Hippocampal formation (tissue), 2 donors: ENCODE measurements at regions not wholly inside any gene's neighbourhood (a gene's known extent, or its start where the extent isn't known, plus 50 kb on each side); places are given as distances from the start of the nearest gene placed in this dataset.
"Not testable (repeated sequence)": the region's sequence is repeated elsewhere in the genome, so short reads cannot be mapped to it uniquely, and the experiment has no call there.

Experiments
- DNase-seq, 2 donors: peaks; one replicate each; lab custom pipeline; 2025; lab: John Stamatoyannopoulos, UW

DNA sequence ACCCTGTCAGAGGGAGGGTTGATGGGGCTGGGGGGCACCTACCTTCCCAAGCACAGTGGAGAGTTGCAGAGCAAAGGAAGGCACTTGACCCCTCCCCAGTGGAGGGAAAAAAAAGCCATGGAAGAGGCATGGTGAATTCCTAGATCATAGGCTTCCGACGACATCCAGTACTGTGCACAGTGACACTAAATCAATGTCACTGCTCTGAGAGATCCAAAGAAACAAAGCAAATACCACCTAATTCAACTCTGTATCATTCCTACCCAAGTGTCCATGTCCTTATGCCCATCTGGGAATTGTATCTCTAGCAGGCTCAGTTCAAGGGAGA, 344.2 kb upstream of the NCAM1 start:
- no peak for DNase-seq

DNA sequence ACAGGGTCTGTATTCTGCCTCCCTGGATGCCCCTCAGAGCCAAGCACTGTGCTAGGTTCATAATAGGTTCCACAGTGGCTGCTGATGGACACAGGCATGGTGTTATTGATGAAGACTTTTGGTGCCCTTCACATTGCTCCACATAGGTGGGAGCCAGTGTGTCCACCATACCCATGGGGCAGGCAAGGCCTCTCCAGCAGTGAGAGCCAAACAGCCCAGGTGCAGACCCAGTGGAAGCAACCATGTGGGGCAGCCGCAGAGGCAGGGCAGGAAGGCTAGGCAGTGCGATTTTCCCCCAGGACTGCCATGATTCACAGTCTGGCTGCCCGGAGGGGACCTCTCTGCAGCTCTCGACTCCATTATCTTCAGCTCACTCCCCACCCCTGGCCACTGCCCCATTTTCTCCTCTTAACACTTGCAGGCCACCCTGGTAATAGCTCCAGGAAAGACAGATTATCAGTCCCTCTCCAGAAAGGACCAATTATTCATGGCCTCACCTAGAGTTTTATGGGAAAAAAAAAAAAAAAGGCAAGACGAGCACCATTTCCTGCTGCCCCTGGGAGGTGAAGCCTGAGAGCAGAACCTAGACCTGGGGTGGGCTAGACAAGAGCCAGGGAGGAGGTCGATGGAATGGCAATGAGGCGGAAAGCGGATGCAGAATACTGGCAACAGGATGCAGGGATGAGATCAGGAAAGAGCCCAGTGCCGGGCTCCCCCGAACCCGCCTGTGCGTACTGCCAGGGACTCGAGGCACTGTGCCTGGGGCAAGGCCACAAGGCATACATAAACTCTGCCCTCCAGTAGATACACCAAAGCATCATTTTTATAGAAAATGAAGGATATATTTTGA, 343.0 kb upstream of the NCAM1 start:
- DNase-seq: no peak

DNA sequence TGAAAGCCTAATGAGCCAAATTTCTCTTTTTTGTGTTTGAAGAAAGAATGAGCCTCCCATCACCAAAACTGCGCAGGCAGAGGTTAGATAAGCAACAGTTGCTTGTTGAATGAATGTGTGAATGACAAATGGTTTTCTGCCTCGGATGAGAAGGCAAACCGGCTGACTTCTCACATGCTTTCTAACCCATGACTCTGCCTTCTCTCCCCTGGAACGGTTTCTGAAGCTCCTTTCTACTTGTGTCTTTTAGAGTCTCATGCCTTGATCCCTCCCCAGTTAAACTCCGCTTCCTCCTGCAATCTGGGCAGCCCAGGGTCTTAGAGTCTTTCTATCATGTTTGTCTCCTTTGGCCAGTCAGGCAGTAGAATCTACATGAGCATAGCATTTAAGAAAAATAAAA, 342.1 kb upstream of the NCAM1 start:
- no peak for DNase-seq

DNA sequence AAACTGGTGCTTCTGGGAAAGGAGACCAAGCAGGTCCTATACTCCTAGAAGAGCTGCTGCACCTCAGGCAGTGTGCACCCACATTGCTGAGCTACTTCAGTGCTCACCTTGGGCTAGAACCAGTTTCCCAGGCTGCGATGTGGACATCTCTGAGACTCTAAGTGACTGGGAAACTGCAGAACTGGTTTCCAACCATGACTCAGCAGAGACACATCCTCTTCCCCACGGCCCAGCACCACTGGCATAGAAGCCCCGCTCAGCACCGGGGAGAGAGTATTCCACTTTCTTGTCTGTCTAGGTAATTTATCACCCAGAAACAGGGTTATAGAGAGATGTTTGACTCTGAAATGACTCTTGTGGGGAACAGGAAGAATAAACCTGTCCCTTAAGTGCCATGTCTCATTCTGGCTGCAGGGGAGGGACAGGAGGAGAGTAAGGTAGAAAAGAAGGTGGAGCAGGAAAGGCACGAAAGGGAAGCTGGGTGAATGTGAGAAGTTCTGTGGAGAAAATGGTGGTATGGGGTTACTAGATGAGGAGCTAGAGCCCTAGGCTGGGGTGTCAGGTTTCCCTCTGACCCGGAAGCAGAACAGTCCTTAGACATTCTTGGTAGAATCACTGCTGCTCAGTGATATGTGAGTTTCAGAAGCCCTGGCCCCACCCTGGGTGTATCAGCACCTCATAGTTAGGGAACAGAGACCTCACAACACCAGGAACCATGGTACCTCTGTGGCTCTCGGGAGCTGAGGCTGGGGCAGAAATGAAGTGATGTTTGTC, 340.4 kb upstream of the NCAM1 start:
- DNase-seq: no peak

DNA sequence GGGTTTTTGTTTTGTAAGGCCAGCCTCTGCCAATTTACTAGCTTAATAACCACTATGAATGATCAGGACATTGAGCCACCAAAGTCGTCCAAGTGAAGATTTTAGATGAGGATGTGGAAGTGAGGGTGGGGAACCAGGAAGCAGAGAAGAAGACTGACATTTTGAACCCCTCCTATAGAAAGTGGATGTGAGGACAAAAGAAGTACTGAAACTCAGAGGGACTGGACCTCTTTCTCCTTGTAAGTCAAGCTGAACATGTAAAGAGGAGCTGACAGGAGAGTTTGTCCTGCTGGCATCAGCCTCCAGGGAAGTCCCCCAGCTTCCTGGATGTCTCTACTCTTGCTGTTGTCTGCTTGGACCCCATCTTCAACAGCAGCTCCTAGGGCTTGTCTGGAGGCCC, 338.2 kb upstream of the NCAM1 start:
- DNase-seq: no peak

DNA sequence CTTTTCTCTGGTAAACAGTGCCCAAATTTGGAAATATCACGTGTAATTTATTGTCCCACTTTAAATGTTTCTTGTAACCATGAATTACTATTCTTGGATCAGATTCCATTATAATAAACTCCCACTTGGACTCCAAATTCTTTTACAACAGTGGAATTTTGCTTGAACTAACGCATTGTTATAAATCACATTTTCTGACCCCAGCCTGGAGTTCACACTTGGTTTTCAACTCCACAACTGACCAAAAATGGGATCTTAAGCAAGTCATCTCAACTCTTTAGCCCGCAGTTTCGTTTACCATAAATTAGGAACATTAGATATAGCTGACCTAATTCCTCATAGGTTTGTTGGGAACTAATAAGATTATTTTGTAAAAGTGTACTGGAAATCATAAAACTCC, 336.8 kb upstream of the NCAM1 start:
- DNase-seq: no peak

DNA sequence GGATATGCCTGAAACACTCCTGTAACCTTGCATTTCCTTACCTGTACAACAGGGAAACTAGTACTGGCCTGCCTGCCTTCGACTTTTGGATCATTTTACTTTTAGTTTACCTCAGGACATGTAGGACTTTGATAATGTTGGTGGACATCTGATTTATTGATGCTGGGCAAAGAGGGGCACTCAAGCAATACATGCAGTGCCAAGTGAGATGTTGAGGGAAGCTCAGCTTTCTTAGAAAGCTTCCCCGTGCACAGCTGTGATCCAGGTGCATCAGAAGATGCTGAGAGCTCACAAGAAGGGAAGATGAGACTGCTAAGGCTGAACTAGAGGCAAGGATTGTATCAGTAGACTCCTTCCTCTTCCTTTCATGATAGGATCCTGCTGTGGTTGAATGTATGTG, 336.2 kb upstream of the NCAM1 start:
- DNase-seq: not testable (repeated sequence)

DNA sequence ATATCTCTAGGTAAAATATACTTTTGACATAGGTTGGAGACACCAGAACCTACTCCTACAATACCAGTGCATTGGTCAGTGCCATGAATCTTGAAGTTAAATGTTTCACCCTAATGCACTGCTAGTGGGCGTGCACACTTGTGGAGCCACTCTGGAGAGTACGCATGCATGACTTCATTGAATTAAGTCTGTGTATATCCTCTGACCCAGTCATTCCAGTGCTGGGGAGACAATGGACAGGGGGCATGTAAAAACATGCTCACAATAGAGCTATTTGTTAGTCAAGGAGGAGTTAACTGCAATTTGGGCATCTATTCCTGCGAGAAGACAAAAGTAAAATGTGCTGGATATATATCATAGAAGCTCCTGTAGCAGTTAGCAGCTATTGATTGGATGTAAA, 335.4 kb upstream of the NCAM1 start:
- DNase-seq: no peak

DNA sequence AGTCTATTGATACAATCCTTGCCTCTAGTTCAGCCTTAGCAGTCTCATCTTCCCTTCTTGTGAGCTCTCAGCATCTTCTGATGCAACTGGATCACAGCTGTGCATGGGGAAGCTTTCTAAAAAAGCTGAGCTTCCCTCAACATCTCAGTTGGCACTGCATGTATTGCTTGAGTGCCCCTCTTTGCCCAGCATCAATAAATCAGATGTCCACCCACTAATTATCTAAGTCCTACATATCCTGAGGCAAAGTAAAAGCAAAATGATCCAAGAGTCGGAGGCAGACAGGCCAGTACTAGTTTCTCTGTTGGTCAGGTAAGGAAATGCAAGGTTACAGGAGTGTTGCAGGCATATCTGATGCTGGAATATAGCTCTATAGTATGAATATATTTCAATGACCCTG, 334.5 kb upstream of the NCAM1 start:
- no peak for DNase-seq

DNA sequence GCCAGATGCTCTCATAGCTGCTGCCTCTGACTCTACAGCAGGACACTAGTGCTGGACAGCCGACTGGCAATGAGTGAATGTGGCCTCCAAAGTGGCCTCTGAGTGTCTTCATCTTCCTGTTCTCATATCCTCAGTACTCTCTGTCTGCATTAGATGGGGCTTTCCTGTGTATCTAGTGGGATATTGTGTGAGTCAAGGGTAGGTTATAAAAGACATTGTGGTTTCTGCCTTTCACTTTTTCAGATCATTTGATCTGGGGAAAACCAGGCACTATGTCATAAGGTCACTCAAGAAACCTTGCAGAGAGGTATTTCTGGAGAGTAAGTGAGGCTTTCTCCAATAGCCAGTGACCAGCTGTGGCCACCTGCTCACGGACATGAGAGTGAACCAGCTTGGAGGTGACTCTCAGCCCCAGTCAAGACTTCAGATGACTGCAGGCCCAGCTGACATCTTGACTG, 333.6 kb upstream of the NCAM1 start:
- no peak for DNase-seq

DNA sequence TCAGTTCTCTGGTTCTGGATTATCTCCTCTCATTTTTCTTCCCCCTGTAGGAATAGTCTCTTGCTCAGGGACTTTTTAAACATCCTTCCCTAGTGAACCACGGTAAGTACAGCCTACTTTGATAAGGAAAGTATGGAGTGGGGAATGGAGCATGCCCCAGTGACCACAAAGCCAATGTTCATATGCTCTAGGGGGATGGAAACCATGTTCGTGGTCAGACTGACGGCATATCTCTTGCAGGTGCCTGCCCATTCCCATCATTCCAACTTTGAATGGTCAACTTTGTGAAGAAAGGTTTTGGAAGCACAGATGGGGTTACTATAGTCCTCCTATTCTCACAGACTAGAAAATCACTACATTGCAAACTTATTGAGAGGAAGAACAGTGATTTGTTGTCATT, 332.5 kb upstream of the NCAM1 start:
- DNase-seq: no peak

DNA sequence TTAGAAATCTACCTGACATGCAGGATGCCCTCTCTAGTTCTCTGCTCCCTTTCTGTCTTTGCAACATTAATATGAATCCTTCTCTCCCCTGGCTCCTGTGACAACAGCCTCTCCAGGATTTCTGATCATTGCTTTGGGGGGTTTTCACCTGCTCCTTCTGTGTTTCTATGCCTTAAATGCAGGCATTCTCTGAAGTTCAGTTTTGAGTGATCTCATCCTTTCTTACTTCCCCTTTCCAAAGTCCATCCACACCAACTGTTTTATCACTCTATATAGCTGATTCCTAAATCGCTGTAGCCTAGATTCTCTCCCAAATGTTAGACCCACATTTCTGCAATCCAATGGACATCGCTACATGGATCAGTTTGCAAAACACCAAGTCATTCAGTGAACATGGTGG, 330.7 kb upstream of the NCAM1 start:
- no peak for DNase-seq

DNA sequence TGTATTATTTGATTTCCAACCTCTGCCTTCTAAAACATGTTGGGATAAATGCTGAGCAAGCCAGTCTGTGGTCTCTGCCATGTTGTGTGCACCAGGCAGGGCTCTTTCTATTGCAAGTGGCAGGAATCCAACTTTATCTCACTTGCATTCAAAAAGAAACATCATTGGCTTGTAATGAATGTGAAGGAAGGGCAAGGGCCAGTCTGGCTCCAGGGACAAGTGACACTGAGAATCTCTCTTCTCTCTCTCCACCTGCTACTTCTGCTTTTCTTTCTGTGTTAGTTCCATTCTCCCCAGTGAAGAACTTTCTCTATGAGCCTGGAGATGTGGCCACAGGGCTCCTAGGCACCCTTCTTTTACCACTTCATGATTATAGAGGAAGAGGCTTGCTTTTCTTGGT, 329.9 kb upstream of the NCAM1 start:
- DNase-seq: no peak

DNA sequence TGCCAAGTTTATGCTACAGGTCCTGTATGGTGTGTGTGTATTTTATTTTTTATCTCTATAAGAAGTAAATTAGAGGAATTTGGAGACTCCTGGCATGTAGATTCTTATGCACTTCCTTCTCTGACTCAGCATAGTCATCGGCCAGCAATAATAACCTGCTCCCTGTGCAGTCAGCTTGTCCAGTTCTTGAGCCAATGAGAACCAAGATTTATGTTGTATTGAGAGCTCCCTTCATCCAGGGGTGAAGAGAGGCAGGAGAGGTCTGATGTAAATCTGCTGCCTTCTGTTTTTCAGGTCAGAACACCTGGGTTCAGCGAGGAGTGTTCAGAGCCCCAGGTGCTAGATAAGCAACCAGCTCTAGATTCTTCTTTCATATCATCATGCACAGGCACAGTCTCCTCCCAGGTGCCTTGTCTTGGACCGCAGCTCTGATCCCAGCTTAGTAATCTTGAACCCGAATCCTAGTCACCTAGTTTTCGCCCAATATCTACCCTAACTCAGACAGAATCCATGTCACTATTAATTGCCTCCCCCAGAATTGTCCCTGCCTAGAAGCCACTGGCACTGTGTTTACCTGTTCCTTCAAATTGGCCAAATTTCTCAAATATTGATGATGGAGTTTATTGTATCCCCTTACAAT, 328.2 kb upstream of the NCAM1 start:
- DNase-seq: no peak

DNA sequence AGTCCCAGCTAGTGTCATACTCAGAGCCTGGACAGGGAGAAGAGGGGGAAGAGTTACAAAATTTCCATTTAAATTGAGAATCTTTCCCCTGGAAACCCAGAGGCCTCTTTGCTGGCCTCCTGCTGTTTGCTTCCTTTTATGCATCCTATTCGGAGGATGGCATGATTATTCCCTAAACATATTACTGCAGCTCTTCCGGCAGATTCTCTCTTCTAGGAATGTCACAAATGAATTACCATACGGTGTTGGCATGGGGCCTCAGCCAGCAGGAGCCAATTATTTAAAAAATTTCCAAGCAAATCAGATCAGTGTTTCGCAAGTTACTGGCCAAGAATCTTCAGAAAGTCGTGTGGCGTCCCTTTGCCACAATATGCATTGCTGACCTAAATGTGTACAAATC, 326.7 kb upstream of the NCAM1 start:
- DNase-seq: no peak

DNA sequence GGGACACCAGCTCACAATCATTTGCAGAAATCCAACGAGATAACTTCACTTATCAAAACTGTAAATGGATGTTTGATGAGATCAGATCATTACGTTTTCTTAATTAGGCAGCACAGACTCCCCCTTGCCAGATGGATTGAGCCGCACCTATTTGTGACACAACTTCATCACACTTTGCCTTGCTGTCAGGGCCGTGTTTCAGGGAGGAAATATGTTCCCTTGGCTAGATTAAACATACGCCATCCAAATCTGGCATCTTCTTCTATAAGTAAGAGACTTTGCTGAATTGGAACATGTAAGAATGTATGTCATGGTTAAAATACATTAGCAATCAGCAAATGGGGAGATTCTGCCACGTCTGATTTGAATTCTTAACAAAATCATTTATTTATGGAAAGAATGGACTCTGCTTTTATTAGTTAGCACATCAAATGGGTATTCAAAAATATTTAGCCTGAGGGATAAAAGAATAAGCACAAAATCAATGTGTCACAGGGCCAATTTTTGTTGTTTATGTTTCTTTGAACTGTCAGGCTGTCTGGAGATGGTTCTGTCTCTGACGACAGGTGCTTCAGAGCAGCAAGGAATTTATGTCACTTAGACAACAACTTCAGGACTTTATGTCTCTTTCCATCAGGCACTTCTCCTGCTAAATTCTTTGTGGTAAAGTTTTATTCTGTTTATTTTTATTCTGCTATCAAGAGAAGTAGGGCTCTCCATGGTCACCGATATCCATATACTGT, 326.1 kb upstream of the NCAM1 start:
- no peak for DNase-seq

DNA sequence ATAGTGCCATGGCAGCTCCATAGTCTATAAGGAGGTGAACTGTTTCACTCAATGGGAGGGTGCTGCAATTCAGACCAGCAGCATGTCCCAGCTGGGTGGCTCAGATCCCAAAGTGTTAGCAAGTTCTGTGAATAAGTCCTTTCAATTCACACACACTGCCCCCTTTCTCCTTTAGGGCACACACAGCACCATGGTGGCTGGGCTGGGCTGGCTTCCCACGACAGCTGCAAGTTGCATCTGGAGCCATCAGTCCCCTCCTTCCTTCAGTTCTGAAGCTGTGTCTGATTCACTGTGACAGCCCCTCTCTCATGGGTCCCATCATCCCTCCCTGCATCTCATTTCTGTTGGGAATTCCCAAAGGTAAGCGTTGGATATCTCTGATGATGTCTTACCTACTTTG, 324.1 kb upstream of the NCAM1 start:
- DNase-seq: peak; percentile 88 to 98

DNA sequence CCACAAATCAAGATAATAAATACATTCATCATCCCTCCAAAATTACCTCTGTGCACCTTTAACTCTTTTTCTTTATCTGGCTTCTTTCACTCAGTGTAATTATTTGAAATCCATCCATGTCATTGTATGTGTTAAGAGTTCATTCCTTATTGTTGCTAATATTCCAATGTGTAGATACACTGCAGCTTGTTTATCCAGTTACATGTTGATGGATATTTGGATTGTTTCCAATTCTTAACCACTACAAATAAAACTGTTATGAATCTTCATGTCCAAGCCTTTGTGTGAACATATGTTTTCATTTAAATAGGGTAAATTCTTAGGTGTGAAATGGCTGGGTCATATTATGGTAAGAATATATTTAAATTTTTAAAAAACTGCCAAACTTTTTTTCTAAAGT, 323.3 kb upstream of the NCAM1 start:
- DNase-seq: no peak

DNA sequence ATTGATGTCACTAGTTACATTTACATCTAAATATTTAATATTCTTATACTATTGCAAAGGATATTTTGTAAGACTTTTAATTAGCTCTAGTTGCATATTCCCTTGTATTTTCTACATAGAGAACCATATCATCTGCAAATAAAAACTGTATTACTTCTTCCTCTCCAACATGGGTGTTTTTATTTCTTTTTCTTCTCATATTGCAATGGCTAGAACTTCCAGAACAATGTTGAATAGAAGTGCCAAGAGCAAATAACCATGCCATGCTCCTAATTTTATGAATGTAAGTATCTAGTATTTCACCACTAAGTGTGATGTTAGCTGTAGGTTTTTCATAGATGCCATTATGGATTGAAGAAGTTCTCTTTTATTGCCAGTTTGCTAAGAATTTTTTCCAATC, 321.8 kb upstream of the NCAM1 start:
- no peak for DNase-seq

DNA sequence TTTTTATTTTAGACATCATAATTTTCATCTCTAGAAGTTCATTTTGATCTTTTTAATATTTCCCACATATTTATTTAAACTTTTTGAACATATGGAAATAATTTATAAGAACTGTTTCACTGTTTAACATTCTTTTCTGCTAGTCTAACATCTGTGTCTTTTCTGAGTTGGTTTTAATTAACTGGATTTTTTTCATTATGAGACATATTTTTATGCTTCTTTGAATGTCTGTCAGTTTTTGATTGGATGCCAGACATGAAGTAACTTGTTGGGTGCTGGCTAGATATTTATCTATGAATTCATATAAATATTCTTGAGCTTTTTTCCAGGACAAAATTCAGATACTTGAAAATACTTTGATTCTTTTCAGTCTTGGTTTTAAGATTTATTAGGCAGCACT, 317.8 kb upstream of the NCAM1 start:
- no peak for DNase-seq

DNA sequence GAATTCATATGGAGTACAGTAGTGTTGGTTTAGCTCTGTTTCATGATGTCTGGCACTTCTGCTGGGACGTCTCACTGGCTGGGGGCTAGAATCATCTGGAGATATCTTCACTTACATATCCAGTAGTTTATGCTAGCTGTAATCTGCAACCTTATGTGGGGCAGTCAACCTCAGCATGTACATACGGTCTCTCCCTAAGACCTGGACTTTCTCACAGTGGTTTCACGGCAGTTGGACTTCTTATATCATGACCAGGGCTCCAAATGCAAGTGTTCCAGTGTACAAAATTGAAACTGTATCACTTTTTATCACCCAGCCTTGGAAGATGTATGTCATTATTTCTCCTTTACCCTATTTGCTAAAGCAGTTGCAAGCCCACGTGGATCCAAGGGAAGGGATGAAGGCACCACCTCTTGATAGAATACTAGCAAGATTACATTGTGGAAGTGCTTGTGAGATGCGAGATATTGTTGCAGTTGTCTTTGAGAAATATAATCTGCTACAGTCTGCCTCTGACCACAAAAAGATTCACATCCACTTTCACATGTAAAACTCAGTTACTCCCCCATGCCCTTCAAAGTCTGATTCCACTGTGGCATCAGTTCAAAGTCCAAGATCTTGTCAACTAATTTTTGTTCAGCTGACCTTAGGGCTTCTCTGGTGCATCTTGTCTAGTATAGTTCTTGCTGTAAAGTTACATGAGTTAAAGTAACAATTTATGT, 316.6 kb upstream of the NCAM1 start:
- no peak for DNase-seq

DNA sequence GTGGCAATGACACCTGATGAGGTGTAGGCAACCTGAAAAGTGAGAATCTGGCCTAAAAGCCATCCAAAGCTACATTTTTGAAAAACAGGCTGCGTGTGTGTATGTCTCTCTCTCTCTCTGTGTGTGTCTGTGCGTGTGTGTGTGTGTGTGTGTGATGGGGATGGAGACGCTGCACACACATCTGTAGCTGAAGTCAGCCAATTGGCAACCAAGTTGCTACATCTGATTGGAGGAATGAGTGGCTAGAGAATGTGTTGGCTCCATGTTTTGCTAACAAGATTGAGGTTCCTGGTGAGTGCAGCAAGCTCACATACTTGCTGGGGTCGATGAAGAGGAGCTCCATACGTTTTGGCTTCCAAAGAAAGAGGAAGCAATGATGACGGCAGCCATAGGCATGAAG, 311.4 kb upstream of the NCAM1 start:
- no peak for DNase-seq
